CD4-positive, alpha-beta T cell (primary cell): ENCODE measurements at regions not wholly inside any gene's neighbourhood (a gene's known extent, or its start where the extent isn't known, plus 50 kb on each side); places are given as distances from the start of the nearest gene placed in this dataset.
"Not testable (repeated sequence)": the region's sequence is repeated elsewhere in the genome, so short reads cannot be mapped to it uniquely, and the experiment has no call there.

Source experiments
- ATAC-seq: fragments of 200-7000 bp; cut with Tn5 transposase; one replicate; pipeline ENCODE4 v1.10.0; 2022; ENCODE audit warnings: mild to moderate bottlenecking; ENCODE audit not compliant: poor library complexity
- CTCF ChIA-PET: fragments of 350-600 bp; sonication (Branson Sonifier 250); formaldehyde crosslinking; loops from one replicate; lab custom pipeline; 2021; ENCODE audit warnings: antibody characterized with exemption, inconsistent platforms; lab: Charles Lee
- POLR2A ChIA-PET: fragments of 350-600 bp; sonication (Branson Sonifier 250); formaldehyde crosslinking; loops from one replicate; lab custom pipeline; 2021; ENCODE audit warnings: antibody characterized with exemption, inconsistent platforms; lab: Charles Lee
- DNase-seq, 14 experiments: peaks; one replicate each; pipeline ENCODE4 v3.0.0-alpha.2; 2013 to 2020; ENCODE audit warnings: mixed read lengths in 2 of 14
- H3K27ac ChIP-seq, 2 donors: one replicate each; pipeline versions ENCODE4 v1.5.1 to v1.7.0; 2013; ENCODE audit warnings: low read length in 2 of 2, low read depth in 1 of 2, mild to moderate bottlenecking in 1 of 2
- H3K27me3 ChIP-seq, 2 experiments: 1 replicate in 1 of 2; 2 replicates in 1 of 2; pipeline versions ENCODE4 v1.6.1 to v1.7.0; 2013; ENCODE audit warnings: low read length in 2 of 2, control low read depth in 1 of 2, mild to moderate bottlenecking in 1 of 2, moderate library complexity in 1 of 2; ENCODE audit not compliant: insufficient read depth in 2 of 2, control insufficient read depth in 1 of 2
- H3K36me3 ChIP-seq: one replicate; pipeline ENCODE4 v1.6.1; 2013; ENCODE audit warnings: low read length, control low read depth; ENCODE audit not compliant: insufficient read depth
- H3K4me1 ChIP-seq: one replicate; pipeline ENCODE4 v1.6.1; 2013; ENCODE audit warnings: low read length, control low read depth; ENCODE audit not compliant: insufficient read depth
- H3K4me3 ChIP-seq: one replicate; pipeline ENCODE4 v1.5.1; 2013; ENCODE audit warnings: mild to moderate bottlenecking, low read length, moderate library complexity
- H3K9me3 ChIP-seq, 2 experiments: 1 replicate in 1 of 2; 2 replicates in 1 of 2; pipeline versions ENCODE4 v1.6.1 to v1.7.0; 2013; ENCODE audit warnings: low read length in 2 of 2, mild to moderate bottlenecking in 2 of 2, control low read depth in 1 of 2, moderate library complexity in 1 of 2; ENCODE audit not compliant: control insufficient read depth in 1 of 2, insufficient read depth in 1 of 2
- H3K27ac Mint-ChIP-seq: one replicate; pipeline ENCODE4 v1.8.0; 2020; ENCODE audit warnings: mixed read lengths
- H3K27me3 Mint-ChIP-seq: one replicate; pipeline ENCODE4 v1.8.0; 2021; ENCODE audit warnings: mixed read lengths
- H3K36me3 Mint-ChIP-seq: one replicate; pipeline ENCODE4 v1.8.0; 2021; ENCODE audit warnings: low read depth, mixed read lengths
- H3K4me1 Mint-ChIP-seq: one replicate; pipeline ENCODE4 v1.8.0; 2021; ENCODE audit warnings: low read depth, mixed read lengths
- H3K4me3 Mint-ChIP-seq: one replicate; pipeline ENCODE4 v1.8.0; 2020; ENCODE audit warnings: mild to moderate bottlenecking, mixed read lengths
- H3K9me3 Mint-ChIP-seq: one replicate; pipeline ENCODE4 v1.8.0; 2020; ENCODE audit warnings: mixed read lengths
- intact Hi-C, 2 experiments: fragments of 100-400 bp; cut with DNase I in 1 of 2; cut with micrococcal nuclease in 1 of 2; formaldehyde crosslinking; loops; one replicate each; pipeline versions ENCODE4 v1.15.1 to v1.9.0; 2023 to 2025; cut with DNase I, micrococcal nuclease
- TF ChIP-seq, protein P1 (sequence below): fragments of 200-600 bp; IDR thresholded peaks from one replicate; pipeline ENCODE4 v1.8.0; 2022; ENCODE audit warnings: antibody characterized with exemption, mild to moderate bottlenecking

DNA sequence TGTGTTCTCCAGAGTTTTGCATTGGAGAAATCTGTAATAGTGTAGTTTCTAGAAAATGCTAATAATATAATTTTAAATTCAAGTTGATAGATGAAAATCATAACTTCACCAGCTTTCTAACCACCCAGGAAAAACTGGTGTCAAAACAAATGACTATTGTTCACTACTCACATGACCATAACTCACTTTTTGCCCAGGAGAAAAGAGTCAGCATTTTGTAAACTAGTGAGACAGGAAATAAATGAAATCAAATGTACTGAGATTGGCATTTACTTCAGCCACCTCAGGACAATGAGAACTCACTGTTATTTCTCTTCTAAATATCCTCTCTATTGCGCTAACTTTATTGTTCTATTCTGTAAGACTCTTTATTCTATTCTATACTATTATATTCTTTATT, 176.0 kb upstream of the FOLH1 start:
- H3K27me3 Mint-ChIP-seq, CTCF ChIA-PET, H3K27ac Mint-ChIP-seq, H3K4me1 Mint-ChIP-seq, H3K4me3 ChIP-seq, DNase-seq, POLR2A ChIA-PET, H3K27ac ChIP-seq, H3K4me1 ChIP-seq, H3K27me3 ChIP-seq, H3K36me3 Mint-ChIP-seq, H3K9me3 Mint-ChIP-seq, H3K9me3 ChIP-seq, H3K4me3 Mint-ChIP-seq, ATAC-seq, intact Hi-C loops, H3K36me3 ChIP-seq: not testable (repeated sequence)

DNA sequence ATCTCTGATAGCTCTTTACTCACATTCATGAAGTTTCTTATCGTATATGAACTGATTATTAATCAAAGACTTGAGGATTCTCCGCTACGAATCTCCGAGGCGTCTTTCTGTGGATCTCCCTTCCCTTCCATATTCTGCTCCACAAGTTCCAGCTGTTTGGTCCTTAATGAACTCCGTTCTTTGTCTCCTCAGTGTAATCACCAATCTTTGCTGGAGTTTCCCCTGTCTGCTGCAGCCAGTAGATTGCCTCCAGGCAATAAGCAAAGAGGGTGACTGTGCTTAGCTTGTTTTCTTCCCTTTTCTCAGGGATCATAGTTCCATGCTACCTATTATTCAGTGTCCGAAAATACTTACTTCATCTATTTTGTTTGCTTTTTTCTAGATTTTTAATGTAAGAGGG, 169.6 kb upstream of the FOLH1 start:
- Mint-ChIP-seq H3K4me3 (no peak overlapping the region), H3K9me3 (no peaks in the 10 kb centered on the region), H3K27ac (no peak overlapping the region), H3K27me3 (no peaks in the 10 kb centered on the region), H3K36me3 (no peaks in the 10 kb centered on the region), H3K4me1 (no peaks in the 10 kb centered on the region)
- TF ChIP-seq, protein P1, sequence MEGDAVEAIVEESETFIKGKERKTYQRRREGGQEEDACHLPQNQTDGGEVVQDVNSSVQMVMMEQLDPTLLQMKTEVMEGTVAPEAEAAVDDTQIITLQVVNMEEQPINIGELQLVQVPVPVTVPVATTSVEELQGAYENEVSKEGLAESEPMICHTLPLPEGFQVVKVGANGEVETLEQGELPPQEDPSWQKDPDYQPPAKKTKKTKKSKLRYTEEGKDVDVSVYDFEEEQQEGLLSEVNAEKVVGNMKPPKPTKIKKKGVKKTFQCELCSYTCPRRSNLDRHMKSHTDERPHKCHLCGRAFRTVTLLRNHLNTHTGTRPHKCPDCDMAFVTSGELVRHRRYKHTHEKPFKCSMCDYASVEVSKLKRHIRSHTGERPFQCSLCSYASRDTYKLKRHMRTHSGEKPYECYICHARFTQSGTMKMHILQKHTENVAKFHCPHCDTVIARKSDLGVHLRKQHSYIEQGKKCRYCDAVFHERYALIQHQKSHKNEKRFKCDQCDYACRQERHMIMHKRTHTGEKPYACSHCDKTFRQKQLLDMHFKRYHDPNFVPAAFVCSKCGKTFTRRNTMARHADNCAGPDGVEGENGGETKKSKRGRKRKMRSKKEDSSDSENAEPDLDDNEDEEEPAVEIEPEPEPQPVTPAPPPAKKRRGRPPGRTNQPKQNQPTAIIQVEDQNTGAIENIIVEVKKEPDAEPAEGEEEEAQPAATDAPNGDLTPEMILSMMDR = no peak
- Histone ChIP-seq H3K36me3 (no peaks in the 10 kb centered on the region), H3K4me1 (no peaks in the 10 kb centered on the region), H3K9me3 (peaks cover 0 to 3% of the 10 kb centered on the region in 2 experiments), H3K27ac (no peak overlapping the region), H3K4me3 (no peak overlapping the region), H3K27me3 (no peaks in the 10 kb centered on the region)
- CTCF ChIA-PET = no interaction called here
- no peak for ATAC-seq
- no peak for DNase-seq
- intact Hi-C loops = no loop called here
- POLR2A ChIA-PET = no interaction called here

GRCh38 chr11:49373866-49374265, 165.5 kb upstream of the FOLH1 start:
- ATAC-seq, H3K4me1 ChIP-seq, H3K4me1 Mint-ChIP-seq, H3K27me3 Mint-ChIP-seq, intact Hi-C loops, H3K4me3 Mint-ChIP-seq, H3K9me3 Mint-ChIP-seq, H3K27me3 ChIP-seq, CTCF ChIA-PET, H3K27ac ChIP-seq, H3K27ac Mint-ChIP-seq, H3K36me3 Mint-ChIP-seq, DNase-seq, H3K9me3 ChIP-seq, H3K4me3 ChIP-seq, POLR2A ChIA-PET, H3K36me3 ChIP-seq: not testable (repeated sequence)

GRCh38 chr11:49373385-49373784, 165.0 kb upstream of the FOLH1 start:
- H3K36me3 Mint-ChIP-seq, H3K27ac ChIP-seq, H3K4me3 ChIP-seq, H3K36me3 ChIP-seq, H3K27me3 Mint-ChIP-seq, H3K9me3 ChIP-seq, H3K4me3 Mint-ChIP-seq, POLR2A ChIA-PET, H3K9me3 Mint-ChIP-seq, CTCF ChIA-PET, DNase-seq, H3K27ac Mint-ChIP-seq, H3K4me1 ChIP-seq, H3K27me3 ChIP-seq, intact Hi-C loops, ATAC-seq, H3K4me1 Mint-ChIP-seq: not testable (repeated sequence)

DNA sequence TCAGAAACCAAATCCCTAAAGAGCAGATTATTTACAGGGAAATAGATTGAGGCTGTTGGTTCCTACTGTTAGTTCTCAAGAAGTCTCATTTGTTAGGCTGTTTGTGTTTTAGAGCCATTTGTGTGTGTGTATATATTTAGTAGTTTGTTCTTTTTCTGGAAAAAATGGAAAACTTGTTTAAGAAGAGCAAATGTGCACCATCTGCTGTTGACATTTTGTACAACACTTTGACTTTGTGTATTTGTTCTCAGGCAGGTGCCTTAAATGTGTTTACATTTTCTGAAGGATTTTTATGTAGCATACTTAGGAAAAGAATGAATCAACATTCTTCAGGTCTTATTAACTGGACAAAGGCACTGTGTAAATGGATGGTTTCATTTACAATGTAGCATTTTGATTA, 163.7 kb upstream of the FOLH1 start:
- intact Hi-C loops, H3K27me3 ChIP-seq, ATAC-seq, H3K4me3 ChIP-seq, DNase-seq, H3K27ac Mint-ChIP-seq, H3K27ac ChIP-seq, H3K36me3 Mint-ChIP-seq, H3K4me1 ChIP-seq, H3K36me3 ChIP-seq, POLR2A ChIA-PET, H3K4me1 Mint-ChIP-seq, H3K9me3 ChIP-seq, H3K9me3 Mint-ChIP-seq, CTCF ChIA-PET, H3K4me3 Mint-ChIP-seq, H3K27me3 Mint-ChIP-seq: not testable (repeated sequence)

- POLR2A ChIA-PET, H3K27ac Mint-ChIP-seq, H3K36me3 Mint-ChIP-seq, ATAC-seq, H3K4me1 ChIP-seq, H3K36me3 ChIP-seq, H3K4me1 Mint-ChIP-seq, H3K27me3 Mint-ChIP-seq, H3K9me3 Mint-ChIP-seq, H3K27ac ChIP-seq, H3K27me3 ChIP-seq, H3K9me3 ChIP-seq, CTCF ChIA-PET, DNase-seq, H3K4me3 ChIP-seq, intact Hi-C loops, H3K4me3 Mint-ChIP-seq: not testable (repeated sequence)
Measured at GRCh38 chr11:49368556-49368955, 160.2 kb upstream of the FOLH1 start.

DNA sequence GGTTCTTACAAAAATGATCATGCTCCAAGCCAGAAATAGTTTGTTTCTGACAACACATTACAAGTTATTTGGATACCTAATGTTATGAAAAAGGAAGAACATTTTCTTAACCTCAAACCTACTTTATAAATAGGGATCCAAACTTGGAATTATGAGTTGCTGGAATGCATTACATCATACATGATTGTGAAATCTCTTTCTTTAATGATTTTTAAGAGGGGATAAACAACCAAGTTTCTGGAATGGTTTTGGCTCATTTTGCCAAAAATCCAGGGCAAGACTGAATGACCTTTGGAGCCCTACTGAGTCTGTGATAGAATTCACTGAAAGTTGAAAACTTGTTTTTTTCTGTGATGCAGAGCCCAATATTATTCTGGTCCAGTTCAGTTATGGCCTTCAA, 157.0 kb upstream of the FOLH1 start:
- POLR2A ChIA-PET, H3K27me3 Mint-ChIP-seq, H3K36me3 ChIP-seq, H3K9me3 ChIP-seq, CTCF ChIA-PET, H3K27ac Mint-ChIP-seq, H3K4me1 Mint-ChIP-seq, H3K4me1 ChIP-seq, H3K27ac ChIP-seq, intact Hi-C loops, H3K4me3 ChIP-seq, H3K27me3 ChIP-seq, ATAC-seq, H3K9me3 Mint-ChIP-seq, H3K36me3 Mint-ChIP-seq, H3K4me3 Mint-ChIP-seq, DNase-seq: not testable (repeated sequence)
